ENCODE measurements at regions not wholly inside any gene's neighbourhood (a gene's known extent, or its start where the extent isn't known, plus 50 kb on each side); places are given as distances from the start of the nearest gene placed in this dataset.
"Not testable (repeated sequence)": the region's sequence is repeated elsewhere in the genome, so short reads cannot be mapped to it uniquely, and the experiment has no call there.

DNA sequence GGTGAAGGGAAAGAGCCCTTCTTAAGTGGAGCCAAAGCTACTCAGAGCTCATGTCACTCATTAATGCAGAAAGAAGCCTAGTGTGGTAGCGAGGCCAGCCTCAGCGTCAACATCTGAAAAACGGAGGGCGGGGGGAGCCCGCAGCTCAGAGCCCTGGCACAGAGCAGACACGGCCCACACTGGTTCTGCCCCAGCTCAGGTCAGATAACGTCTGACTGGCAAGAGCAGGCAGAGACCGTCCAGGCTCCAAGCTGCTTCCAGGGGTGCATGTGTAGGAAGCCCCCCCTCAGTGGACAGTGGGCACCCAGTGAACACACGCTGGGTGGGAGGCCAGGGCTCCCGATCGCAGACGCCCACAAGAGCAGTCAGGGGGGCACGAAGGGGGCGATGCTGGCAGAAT lies 100.8 kb downstream of the SHANK2 start:
- no peak for DNase-seq

DNA sequence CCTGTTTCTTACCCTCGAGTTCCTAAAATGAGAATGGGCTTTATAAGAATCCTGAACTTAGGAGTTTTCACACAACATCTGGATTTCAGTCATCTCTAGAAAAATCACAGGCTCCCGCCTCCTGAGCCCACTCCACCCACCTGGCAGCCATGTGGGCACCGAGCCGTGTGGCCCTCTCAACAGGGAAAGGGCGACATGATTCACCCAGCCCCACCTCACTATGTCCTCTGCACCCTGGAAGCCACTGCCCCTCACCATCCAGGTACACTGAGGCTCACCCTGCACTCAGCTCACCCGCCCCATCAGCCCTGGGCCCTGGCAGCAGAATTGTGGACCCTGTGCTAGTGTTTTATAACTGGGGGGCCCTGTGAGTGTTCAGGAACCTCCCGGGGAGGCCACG lies 101.5 kb downstream of the SHANK2 start:
- no peak for DNase-seq

DNA sequence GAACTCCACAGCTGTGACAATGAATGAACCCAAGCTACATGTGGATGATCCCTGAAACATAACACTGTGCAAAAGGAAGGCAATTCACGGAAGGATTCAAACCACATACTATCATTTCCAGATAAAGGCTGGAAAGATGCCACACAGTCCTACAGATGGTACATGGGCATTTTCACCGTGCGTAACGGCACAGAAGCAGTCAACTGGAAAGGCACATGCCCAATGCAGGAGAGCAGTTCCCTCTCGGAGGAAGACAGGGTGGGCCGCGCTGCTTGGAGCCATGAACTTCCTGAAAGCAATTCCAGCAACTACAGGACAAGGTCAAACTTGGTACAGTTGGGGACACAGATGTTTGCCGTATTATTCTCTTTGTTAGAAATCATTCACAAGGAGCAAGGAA lies 103.7 kb downstream of the SHANK2 start:
- no peak for DNase-seq

DNA sequence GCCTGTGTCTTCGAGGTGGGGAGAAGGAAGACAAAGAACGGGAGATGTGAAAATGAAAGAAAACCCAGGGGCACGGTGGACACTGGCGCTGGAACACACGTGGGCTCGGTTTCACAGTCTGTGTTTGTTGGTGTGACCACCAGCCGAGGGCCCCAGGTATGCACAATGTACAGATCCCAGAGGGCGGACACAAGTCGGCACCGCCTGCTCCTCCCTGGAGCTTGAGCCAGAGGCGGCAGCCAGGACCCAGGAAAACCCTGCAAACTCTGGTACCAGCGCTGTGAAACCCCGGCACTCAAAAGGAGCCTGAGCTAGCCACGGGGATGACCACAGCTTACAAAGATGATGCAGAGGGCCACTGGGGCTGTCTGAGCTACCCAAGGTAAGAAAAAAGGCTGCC lies 105.0 kb downstream of the SHANK2 start:
- no peak for DNase-seq

DNA sequence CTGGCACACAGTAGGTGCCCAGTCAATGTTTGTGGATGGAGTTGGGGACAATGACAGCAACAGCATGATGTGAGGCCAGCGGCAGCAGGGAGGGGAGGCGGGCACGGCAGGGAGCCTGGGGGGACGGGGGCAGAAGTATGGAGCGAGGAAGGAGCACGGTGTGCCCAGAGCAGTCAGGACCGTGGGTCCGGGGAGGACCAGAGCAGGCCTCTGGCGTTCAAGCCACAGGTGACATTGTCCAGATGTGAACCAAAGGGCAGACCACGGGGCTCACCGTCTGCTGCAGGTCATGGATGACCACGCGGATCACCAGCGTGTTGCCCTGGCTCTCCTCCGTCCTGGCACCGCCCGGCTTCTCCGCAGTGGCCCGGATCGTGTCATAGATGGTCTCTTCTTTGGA lies 105.5 kb downstream of the SHANK2 start:
- no peak for DNase-seq

DNA sequence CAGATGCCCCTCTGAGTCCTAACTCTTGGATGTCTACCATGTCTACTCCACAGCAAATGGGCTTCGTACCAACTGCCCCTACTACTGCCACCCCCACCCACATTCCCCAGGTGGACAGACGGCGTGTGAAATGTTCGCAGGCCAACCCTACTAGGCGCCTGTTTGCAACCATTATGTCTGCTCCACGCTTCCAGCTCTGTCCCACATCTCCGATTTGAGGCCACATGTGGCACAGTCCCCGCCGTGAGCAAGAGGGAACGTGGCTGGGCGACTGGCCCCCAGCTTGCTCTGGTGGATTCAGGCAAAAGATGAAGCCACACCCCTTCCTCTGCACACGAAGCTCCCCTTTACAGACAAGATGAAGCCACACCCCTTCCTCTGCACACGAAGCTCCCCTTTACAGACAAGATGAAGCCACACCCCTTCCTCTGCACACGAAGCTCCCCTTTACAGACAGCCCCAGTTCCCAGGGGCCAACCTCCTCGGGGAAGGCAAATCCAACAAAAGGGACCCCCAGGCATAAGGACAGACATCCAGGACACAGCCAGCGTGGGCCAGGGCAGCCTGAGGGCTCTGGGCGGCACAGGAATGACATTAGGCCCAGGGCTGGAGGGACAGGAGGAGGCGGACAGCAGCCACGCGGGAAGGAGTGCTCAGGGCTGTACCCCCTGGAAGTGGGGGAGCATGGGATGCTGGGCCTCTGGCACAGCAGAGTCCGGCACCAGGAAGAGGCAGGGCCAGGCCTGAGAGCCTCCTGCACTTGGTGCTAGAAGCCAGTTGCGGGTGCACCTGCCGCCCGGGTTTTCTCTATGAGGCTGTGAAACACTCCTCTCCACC lies 106.2 kb downstream of the SHANK2 start:
- no peak for DNase-seq

DNA sequence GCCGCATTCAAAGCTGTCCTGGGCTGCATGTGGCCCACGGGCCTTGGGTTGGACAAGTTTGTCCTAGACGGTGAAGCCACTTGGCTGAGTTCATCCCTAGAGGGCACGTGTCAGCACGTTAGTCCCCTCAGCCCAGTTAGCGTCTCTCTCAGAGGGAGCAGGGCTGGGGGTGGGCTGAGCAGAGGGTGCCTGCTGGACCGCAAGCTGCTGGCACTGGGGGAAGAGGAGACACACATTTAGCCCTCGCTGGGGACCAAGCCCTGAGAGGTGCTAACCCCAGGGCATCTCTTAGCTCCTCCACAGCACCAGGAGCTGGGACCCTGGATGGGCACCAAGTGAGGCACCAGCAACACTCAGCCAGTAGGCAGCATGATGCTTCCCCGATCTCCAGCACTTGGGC lies 107.0 kb downstream of the SHANK2 start:
- no peak for DNase-seq

DNA sequence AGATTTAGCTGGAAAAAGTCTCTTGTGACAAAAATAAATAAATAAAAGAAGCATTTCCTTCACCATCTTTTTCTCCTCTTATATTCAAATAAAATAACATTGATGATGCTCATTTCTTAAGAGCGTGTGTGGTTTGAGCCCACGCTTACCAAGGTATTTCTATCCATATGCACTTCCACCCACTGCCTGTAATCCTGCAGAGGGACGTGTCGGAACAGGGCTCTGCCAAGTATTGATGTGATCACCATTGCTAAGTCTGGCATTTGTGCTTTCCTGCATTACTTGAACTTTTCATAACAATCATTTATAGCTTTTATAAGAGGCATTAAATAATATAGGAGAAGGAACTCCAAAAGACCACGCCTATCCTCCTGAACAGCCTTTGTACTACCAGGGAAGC lies 107.6 kb downstream of the SHANK2 start:
- DNase-seq = no peak

DNA sequence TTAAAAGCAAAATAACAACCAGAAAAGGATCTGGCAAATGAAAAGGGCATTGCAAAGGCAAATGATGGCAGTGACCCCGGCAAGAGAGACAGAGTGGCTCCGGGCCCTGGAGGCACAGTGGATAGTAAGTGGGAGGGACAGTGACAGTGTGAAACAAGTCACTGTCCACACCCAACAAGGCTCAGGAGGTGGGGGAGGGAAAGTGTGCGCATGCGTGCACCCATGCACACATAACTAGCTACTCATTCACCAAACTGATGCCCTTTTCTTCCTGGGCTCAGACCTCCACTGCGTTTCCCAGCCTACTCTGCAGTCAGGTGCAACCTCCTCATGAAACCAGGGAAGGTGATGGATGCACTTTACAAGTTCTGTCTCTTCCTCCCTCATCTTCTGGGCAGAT lies 108.4 kb downstream of the SHANK2 start:
- DNase-seq = no peak

DNA sequence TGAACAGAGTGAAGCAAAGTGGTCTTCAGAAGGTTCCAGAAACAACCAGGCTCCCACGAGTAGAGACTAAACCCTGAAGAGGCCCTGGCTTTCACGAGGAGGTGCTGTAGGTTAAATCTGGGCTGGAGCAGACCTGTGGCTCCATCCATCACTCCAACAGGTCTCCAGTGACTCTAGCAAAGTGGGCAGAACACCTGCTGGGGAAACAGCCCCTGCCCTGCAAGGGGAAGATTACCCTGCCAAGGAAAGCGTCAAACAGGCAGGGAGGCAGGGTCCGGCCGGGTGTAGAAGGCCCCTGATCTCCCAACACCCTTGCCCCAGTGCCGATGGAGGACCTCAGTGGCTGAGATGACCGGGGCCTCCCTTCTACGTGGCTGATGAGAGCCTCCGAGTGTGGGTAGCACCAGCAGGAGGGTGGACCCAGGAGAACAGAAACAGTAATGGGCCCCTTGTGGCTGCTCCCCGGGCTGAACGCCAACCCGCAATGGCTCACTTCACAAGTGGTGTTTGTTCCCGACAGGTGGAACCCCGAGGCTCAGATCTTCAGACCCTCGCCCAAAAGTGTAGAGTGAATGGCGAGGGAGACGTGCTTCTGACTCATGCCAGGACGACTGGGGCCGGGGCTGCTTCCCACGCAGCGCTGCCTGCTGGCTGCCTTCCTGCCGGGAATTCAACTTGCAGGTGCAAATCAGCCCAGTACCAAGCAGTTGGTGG lies 112.0 kb downstream of the SHANK2 start:
- DNase-seq = no peak

DNA sequence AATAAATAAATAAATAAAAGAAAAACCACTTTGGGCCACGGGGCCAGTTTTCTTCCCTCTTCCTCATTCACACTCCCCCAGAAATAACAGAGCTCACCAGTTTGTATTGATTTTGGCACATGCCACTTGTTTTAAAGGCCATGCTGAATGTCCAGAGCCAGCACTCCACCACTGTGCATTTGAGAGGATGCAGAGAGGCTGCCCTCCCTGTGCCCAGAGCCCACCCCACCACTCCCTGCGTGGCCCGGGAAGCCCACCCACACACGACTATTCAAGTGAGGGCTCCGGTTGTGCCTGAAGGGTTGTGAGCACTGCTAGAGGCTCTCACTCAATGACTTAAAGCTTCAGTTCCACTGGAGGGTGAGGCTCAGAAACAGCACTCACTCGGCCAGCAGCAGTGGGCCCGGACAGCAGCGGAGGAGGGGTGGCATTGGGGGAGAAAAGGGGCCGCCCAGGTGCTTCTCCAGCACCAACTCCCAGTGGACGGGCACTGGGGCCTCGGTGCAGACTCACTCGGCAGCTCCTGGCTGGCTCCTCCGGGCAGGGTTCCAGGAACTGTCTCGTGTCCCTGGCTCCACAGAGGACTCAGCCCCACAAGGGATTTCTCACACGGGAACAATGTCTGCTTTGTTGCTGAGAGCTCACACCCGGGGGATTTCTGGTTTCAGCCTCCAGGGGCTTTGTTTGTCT lies 112.7 kb downstream of the SHANK2 start:
- DNase-seq = no peak

DNA sequence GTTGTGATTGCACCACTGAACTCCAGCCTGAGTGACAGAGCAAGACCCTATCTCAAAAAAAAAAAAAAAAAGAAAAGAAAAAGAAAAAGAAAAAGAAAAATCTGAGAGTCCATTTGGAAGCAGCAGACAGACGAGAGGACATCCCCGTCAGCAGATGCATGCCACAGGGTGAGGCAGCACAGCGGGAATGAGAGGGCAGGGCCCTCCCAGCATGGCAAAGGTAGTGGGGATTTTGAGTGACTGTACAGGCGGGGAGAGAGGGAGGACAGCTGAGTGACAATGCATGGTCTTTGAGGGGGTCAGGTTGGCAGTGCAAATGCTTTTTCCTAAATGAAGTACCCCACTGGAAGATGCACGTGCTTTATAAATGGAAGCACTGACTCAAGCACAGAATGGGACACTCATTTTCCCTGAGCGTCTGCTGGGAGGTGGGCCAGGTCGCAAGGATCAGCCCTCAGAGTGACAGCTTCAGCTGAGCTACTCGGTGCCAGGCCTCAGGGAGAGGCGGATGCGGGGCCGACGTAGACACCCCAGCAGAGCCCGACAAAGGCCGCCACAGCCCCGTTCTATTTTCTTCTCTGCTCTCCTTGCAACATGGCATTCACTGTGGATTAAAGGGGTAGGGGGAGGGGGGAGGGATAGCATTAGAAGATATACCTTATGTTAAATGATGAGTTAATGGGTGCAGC lies 113.5 kb downstream of the SHANK2 start:
- DNase-seq = no peak

DNA sequence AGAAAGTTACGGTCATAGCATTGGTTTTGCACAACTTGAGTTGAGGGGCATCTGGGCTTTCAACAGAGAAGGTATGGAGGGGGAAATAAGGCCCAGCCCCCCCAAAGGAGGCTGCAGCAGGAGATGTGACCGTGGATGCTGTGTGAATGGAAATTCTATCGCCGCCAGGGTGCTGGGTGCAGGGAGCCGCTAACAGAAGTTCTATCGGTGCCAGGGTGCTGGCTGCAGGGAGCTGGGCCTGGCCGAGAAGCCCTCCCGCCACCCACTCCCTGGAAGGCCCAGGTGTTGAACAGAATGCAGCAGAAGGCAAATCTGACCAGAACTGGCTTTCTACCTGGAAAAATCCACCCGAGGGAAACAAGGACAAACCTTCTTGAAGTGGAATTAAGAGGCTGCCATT lies 115.0 kb downstream of the SHANK2 start:
- DNase-seq = no peak

DNA sequence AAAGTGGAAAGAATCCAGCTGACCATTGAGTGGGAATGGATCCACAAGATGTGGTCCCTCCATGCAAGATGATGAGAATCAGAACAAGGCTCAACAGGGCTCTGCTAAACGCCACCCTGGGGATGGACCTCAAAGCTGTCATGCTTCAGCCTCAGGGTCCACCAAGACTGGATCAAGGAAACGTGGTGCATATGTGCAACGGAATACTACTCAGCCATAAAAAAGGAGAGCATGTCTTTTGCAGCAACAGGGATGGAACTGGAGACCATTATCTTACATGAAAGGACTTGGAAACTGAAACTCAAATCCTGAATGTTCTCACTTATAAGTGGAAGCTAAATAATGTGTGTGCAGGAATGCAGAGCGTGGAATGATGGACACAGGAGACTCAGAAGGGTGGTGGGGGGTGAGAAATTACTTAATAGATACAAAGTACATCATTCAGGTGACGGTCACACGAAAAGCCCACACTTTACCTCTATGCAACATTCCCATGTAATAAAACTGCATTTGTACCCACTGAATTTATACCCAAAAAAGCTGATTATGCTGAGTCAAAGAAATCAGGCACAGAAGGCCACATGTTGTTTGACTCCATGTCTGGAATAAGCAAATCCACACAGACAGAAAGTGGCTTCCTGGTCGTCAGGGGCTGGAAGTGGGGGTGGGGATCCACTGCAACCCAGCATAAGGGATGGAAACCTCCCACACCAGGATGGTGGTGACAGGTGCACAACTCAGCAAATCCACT lies 116.1 kb downstream of the SHANK2 start:
- DNase-seq = no peak

DNA sequence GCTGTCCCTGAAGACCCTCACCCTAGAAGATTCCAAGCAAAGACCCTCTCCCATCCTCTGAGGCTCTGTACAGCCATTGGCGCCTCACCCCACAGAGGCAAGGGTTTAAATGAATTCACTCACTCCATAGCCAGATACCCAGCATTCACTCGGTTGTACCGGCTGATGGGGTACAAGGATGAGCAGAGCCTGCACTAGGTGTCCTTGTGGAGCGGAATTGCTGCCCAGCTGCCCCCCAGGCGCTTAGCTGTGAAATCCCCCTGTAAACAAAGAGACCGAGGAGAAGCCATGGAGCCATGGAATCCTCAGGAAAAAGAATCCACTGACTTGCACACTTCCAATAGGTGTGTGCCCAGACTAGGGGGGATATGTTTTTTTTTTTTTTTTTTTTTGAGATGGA lies 117.3 kb downstream of the SHANK2 start:
- DNase-seq = no peak

DNA sequence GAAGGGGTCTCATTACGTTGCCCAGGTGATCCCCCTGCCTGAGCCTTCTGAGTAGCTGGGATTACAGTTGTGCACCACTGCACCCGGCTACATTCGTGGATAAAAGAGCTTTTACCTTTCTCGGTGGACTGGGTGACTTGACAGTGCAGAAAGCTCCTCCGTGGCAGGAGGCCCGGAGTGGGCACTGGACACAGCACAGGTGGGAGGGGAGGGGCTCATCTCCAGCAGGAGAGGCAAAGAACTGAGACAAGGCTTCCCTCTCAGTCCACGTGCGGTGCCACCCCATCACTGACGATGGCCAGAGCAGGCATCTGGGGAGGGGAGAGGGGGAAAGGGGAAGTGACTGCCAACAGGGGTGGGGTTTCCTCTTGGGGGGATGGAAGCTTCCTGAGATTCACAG lies 118.4 kb downstream of the SHANK2 start:
- no peak for DNase-seq

DNA sequence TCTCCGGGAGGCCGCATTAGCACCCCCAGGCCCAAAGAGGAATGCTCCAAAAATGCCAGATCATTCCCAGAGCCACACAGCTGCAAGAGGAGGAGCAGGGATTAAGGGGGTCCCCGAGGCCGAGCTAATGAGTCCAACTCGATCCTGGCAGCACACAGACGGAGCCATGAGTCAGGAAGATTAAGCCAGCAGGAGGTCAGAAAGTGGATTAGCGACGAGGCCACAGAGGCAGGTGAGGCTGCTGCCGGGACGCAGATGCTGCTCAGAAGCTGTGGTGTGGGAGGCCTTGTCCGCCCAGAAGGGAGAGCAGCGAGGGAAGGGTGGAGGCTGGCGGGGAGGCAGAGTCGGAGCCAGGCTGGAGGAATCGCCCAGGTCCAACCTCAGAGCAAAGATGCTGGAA lies 120.5 kb downstream of the SHANK2 start:
- DNase-seq = no peak

DNA sequence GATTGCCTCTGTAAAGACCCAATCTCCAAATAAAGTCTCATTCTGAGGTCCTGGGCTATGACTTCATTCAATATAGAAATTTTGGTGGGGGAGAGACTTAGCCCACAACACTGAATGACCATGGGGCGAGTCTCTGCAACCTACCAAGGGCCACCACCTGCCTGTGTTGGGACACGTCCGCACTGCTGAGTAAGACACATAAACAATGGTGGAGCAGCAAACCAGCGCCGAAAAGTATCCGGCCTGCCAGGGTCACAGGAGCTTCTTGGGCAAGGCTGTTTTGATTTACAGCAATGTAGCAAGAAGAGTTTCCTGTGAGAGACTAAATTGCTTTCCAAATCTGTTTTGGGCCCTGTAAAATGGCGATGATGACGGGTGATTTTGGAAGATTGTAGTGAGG lies 122.3 kb downstream of the SHANK2 start:
- DNase-seq = no peak

DNA sequence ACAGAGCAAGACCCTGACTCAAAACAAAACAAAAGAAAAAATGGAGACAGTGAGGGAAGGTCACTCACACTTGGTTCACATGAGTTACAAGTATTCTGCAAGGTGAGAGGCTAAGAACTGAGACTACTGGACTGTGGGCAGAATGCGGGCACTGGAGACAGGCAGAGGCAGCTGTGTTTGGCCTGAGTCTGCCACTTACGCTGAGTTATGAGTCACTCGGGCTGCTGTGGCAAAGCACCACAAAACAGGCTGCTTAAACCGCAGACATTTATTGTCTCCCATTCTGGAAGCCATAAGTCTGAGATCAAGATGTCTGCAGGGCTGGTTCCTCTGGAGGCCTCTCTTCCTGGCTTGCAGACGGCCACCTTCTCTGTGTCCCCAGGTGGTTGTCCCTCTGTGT lies 122.8 kb downstream of the SHANK2 start:
- no peak for DNase-seq

DNA sequence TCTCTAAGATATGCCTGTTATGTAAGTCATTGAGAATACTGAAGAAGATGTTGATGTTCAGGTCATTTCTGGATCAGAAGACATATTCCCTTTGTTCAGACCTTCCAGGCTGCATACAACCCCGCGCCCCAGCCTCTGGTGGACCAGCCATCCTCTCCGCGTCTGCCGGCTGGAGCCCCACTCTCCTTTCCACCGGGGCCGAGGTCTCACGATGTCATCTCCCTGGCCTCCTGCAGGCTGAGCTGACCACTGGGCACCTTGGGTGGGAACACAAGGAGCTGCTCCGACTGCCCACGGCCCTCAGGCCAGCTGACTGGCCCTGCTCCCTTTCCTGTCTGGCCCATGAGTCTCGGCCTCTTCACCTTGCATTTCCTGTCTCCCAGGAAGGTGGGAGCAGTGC lies 124.6 kb downstream of the SHANK2 start:
- DNase-seq = no peak

DNA sequence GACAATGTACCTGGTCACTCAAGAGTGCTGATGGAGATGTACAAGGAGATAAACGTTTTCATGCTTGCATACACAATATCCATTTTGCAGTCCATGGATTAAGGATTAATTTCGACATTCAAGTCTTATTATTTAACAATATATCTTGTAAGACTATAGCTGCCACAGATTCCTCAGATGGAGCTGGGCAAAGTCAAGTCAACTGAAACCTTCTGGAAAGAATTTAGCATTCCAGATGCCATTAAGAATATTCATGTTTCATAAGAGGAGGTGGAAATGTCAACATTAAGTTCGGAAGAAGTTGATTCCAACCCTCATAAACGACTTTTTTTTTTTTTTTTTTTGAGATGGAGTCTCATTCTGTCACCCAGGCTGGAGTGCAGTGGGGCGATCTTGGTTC lies 126.0 kb downstream of the SHANK2 start:
- DNase-seq = not testable (repeated sequence)

DNA sequence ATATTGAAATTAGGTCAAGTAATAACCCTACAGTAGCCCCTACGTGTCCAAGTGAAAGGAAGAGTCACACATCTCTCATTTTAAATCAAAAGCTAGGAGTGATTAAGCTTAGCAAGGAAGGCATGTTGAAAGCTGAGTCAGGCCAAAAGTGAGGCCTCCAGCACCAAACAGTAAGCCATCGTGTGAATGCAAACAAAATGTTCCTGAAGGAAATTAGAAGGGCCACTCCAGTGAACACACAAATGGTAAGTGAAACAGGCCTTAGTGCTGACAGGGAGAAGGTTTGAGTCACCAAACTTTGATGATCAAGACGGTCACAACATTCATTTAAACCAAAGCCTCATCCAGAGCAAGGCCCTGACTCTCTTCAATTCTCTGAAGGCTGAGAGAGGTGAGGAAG lies 127.2 kb downstream of the SHANK2 start:
- DNase-seq = no peak

DNA sequence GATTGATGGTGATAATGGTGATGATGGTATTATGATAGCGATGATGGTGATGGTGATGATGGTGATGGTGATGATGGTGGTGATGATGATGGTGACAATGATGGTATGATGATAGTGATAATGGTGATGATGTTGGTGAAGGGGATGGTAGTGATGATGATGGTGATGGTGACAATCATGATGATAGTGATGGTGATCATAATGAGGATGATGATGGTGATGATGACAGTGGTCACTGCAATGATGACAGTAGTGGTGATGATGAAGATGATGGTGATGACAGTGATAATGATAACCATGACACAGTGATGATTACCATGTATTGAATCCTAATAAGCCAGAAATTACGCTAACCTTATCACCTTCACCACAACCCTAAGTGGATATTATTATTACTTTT lies 128.2 kb downstream of the SHANK2 start:
- no peak for DNase-seq
